PFSK-1 (cell line): ENCODE measurements at regions not wholly inside any gene's neighbourhood (a gene's known extent, or its start where the extent isn't known, plus 50 kb on each side); places are given as distances from the start of the nearest gene placed in this dataset.

Experiments
- FOXP2 ChIP-seq: optimal IDR thresholded peaks from 2 replicates; pipeline ENCODE3; 2011; ENCODE audit warnings: borderline replicate concordance, control low read depth, inconsistent platforms; ENCODE audit not compliant: insufficient read depth; ENCODE audit errors: extremely low read length, extremely low read depth
- POLR2AphosphoS5 ChIP-seq: IDR thresholded peaks from 2 replicates; pipeline ENCODE4 v1.6.1; 2012; ENCODE audit warnings: low read depth, mild to moderate bottlenecking, control low read depth, low read length, moderate library complexity
- REST ChIP-seq, 2 experiments: IDR thresholded peaks; 2 replicates each; pipeline versions ENCODE4 v1.6.1 to v1.8.0; 2011 to 2012; ENCODE audit warnings: low read depth in 2 of 2, low read length in 2 of 2, control low read depth in 1 of 2, inconsistent platforms in 1 of 2, mild to moderate bottlenecking in 1 of 2, moderate library complexity in 1 of 2; ENCODE audit not compliant: insufficient read depth in 1 of 2
- SIN3A ChIP-seq: IDR thresholded peaks from 2 replicates; pipeline ENCODE4 v1.6.1; 2012; ENCODE audit warnings: mild to moderate bottlenecking, low read length, moderate library complexity, borderline replicate concordance; ENCODE audit not compliant: insufficient read depth
- TAF1 ChIP-seq: IDR thresholded peaks from 2 replicates; pipeline ENCODE4 v1.6.1; 2012; ENCODE audit warnings: low read length, control low read depth, borderline replicate concordance; ENCODE audit not compliant: insufficient read depth

GRCh38 chr18:1075876-1076275, 171.2 kb downstream of the ADCYAP1 start:
- TF ChIP-seq TAF1 (no peak), FOXP2 (no peak), REST (IDR thresholded peaks at IDR 0.05; ENCODE audit: insufficient read depth in 1 of 2, low read depth in 2 of 2, low read length in 2 of 2) (no peak), POLR2AphosphoS5 (no peak), SIN3A (no peak)

GRCh38 chr18:1078301-1078700, 173.6 kb downstream of the ADCYAP1 start:
- no peak for TF ChIP-seq REST (IDR thresholded peaks at IDR 0.05; ENCODE audit: insufficient read depth in 1 of 2, low read depth in 2 of 2, low read length in 2 of 2)

- no peak for TF ChIP-seq FOXP2
- no peak for TF ChIP-seq TAF1
- TF ChIP-seq POLR2AphosphoS5, result no peak
- no peak for TF ChIP-seq REST (IDR thresholded peaks at IDR 0.05; ENCODE audit: insufficient read depth in 1 of 2, low read depth in 2 of 2, low read length in 2 of 2)
- no peak for TF ChIP-seq SIN3A
Observed at GRCh38 chr18:1090758-1091157, 186.1 kb downstream of the ADCYAP1 start.

- TF ChIP-seq SIN3A (no peak), REST (IDR thresholded peaks at IDR 0.05; ENCODE audit: insufficient read depth in 1 of 2, low read depth in 2 of 2, low read length in 2 of 2) (peak; percentile 85 to 97)
Observed at GRCh38 chr18:1092228-1092627, 187.6 kb downstream of the ADCYAP1 start.

GRCh38 chr18:1094409-1094808, 189.7 kb downstream of the ADCYAP1 start:
- TF ChIP-seq SIN3A, result no peak
- no peak for TF ChIP-seq POLR2AphosphoS5
- peak in 1 of 2 experiments; percentile 49; a peak in 1 of 4 replicates for TF ChIP-seq REST (IDR thresholded peaks at IDR 0.05; ENCODE audit: insufficient read depth in 1 of 2, low read depth in 2 of 2, low read length in 2 of 2)
